DND-41 (cell line): ENCODE measurements at regions not wholly inside any gene's neighbourhood (a gene's known extent, or its start where the extent isn't known, plus 50 kb on each side); places are given as distances from the start of the nearest gene placed in this dataset.

ENCODE experiments used
- ATAC-seq: fragments of 200-7000 bp; cut with Tn5 transposase; 3 replicates; pipeline ENCODE4 v1.9.1; 2021; ENCODE audit warnings: low read depth; ENCODE audit not compliant: insufficient read depth
- DNase-seq: peaks from one replicate; pipeline ENCODE4 v3.0.0-alpha.2; 2020
- H2AFZ ChIP-seq: 2 replicates; pipeline ENCODE4 v1.6.0; 2012; ENCODE audit warnings: low read depth, low read length
- H3K27ac ChIP-seq: 2 replicates; pipeline ENCODE4 v1.5.1; 2012; ENCODE audit warnings: low read length, inconsistent platforms
- H3K27me3 ChIP-seq: fragments of 200-600 bp; sonication (generic); 2 replicates; pipeline ENCODE4 v1.6.0; 2012; ENCODE audit warnings: low read length, mild to moderate bottlenecking, inconsistent platforms; ENCODE audit not compliant: insufficient read depth, poor library complexity
- H3K36me3 ChIP-seq: 2 replicates; pipeline ENCODE4 v1.5.1; 2012; ENCODE audit warnings: low read length, inconsistent platforms; ENCODE audit not compliant: insufficient read depth
- H3K4me1 ChIP-seq: 2 replicates; pipeline ENCODE4 v1.5.1; 2012; ENCODE audit warnings: mild to moderate bottlenecking, low read length; ENCODE audit not compliant: insufficient read depth
- H3K4me2 ChIP-seq: 2 replicates; pipeline ENCODE4 v1.6.0; 2012; ENCODE audit warnings: mild to moderate bottlenecking, moderate library complexity, low read length, inconsistent platforms; ENCODE audit not compliant: insufficient read depth
- H3K4me3 ChIP-seq, 2 experiments: fragments of 200-600 bp in 1 of 2; shearing (Covaris generic) in 1 of 2; 2 replicates each; pipeline ENCODE4 v1.5.1; 2012 to 2016; ENCODE audit warnings: inconsistent platforms in 2 of 2, low read length in 2 of 2, mild to moderate bottlenecking in 2 of 2, low read depth in 1 of 2, moderate library complexity in 1 of 2
- H3K79me2 ChIP-seq: 2 replicates; pipeline ENCODE4 v1.6.0; 2012; ENCODE audit warnings: low read length, inconsistent platforms; ENCODE audit not compliant: insufficient read depth
- H3K9ac ChIP-seq: 2 replicates; pipeline ENCODE4 v1.6.0; 2012; ENCODE audit warnings: low read depth, mild to moderate bottlenecking, inconsistent platforms, low read length, moderate library complexity
- H3K9me3 ChIP-seq: 2 replicates; pipeline ENCODE4 v1.5.1; 2012; ENCODE audit warnings: low read length, moderate library complexity, mild to moderate bottlenecking, inconsistent platforms; ENCODE audit not compliant: insufficient read depth, severe bottlenecking
- H4K20me1 ChIP-seq: 2 replicates; pipeline ENCODE4 v1.6.0; 2012; ENCODE audit warnings: low read length; ENCODE audit not compliant: insufficient read depth
- EZH2 ChIP-seq: IDR thresholded peaks from 3 replicates; pipeline ENCODE4 v1.6.1; 2012; ENCODE audit warnings: borderline replicate concordance, low read depth, mild to moderate bottlenecking, moderate library complexity, low read length, inconsistent platforms; ENCODE audit not compliant: severe bottlenecking
- TF ChIP-seq, protein P1 (sequence below): IDR thresholded peaks from 2 replicates; pipeline ENCODE4 v1.5.1; 2012; ENCODE audit warnings: borderline replicate concordance, low read length, moderate library complexity, mild to moderate bottlenecking; ENCODE audit not compliant: poor library complexity, severe bottlenecking; ENCODE audit errors: extremely low read depth

DNA sequence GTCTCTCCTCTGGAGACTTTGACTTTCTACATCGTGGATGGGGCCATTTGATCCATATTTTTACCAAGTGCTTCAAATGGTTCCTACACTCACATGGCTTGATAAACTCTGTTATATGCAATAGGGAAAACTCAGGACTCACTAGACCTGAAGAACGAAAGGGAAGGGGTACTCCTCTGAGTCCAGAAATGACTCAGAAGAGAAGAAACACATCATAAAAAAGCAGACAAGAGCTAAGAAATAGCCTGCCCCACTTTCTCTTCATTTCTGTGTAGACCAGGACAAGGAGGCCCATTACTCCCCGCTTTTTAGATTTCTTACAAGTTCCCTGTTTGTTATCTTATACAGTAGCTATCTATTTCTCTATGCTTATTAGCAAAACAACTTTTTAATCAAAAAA is 369.8 kb upstream of the ARID1B start:
- no peak overlapping the region for H2AFZ ChIP-seq
- no peak overlapping the region for H3K9ac ChIP-seq
- no peaks in the 10 kb centered on the region for H3K36me3 ChIP-seq
- DNase-seq = no peak
- no peak for TF ChIP-seq EZH2
- TF ChIP-seq, protein P1, sequence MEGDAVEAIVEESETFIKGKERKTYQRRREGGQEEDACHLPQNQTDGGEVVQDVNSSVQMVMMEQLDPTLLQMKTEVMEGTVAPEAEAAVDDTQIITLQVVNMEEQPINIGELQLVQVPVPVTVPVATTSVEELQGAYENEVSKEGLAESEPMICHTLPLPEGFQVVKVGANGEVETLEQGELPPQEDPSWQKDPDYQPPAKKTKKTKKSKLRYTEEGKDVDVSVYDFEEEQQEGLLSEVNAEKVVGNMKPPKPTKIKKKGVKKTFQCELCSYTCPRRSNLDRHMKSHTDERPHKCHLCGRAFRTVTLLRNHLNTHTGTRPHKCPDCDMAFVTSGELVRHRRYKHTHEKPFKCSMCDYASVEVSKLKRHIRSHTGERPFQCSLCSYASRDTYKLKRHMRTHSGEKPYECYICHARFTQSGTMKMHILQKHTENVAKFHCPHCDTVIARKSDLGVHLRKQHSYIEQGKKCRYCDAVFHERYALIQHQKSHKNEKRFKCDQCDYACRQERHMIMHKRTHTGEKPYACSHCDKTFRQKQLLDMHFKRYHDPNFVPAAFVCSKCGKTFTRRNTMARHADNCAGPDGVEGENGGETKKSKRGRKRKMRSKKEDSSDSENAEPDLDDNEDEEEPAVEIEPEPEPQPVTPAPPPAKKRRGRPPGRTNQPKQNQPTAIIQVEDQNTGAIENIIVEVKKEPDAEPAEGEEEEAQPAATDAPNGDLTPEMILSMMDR = no peak
- no peak overlapping the region for H3K4me2 ChIP-seq
- no peak overlapping the region for H3K27ac ChIP-seq
- no peaks in the 10 kb centered on the region for H3K27me3 ChIP-seq
- no peaks in the 10 kb centered on the region for H3K79me2 ChIP-seq
- H3K4me3 ChIP-seq = no peak overlapping the region
- no peaks in the 10 kb centered on the region for H3K4me1 ChIP-seq
- H3K9me3 ChIP-seq = no peaks in the 10 kb centered on the region
- no peaks in the 10 kb centered on the region for H4K20me1 ChIP-seq
- ATAC-seq = no peak

DNA sequence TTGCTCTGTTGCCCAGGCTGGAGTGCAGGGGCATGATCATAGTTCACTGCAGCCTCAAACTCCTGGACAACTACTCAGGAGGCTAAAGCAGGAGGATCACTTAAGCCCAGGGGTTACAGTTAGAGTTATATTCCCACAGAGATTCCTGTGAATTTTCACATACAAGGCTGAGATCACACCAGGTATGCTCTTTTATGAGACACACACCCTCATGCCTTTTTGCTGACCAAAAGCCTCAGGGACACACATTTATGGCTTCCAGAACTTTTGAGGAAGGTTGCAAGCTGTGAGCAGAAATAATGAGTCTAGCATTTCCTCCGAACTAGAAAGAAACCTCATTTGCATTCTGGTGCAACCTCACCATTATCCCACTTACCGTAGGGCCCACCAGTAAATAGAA is 370.5 kb upstream of the ARID1B start:
- no peak overlapping the region for H3K4me2 ChIP-seq
- H3K9ac ChIP-seq = no peak overlapping the region
- H2AFZ ChIP-seq = no peak overlapping the region
- no peak overlapping the region for H3K27ac ChIP-seq
- no peaks in the 10 kb centered on the region for H3K36me3 ChIP-seq
- TF ChIP-seq, protein P1 = no peak
- no peak for TF ChIP-seq EZH2
- H3K9me3 ChIP-seq = no peaks in the 10 kb centered on the region
- ATAC-seq (no peak), DNase-seq (no peak)
- no peaks in the 10 kb centered on the region for H3K4me1 ChIP-seq
- no peaks in the 10 kb centered on the region for H3K79me2 ChIP-seq
- H4K20me1 ChIP-seq = no peaks in the 10 kb centered on the region
- no peak overlapping the region for H3K4me3 ChIP-seq
- no peaks in the 10 kb centered on the region for H3K27me3 ChIP-seq

DNA sequence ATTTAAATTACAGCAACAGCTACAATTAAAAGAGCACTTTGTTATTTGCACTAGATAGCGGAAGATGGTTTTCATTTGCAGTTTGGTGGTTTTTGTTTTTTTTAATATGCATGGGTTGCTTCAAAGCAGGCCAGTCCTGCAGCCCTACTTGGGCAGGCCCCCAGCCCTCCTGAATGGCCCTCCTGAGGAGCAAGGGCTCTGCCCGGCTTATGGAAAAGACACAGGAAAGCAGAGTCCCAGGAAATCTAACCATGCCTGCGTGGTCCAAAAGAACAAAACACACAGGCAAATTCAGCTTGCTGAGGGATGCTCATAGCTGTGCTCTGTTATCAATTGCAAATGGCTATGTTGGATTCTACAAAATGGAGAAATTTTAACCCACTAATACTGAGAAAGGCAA is 371.1 kb upstream of the ARID1B start:
- Histone ChIP-seq H3K79me2 (no peaks in the 10 kb centered on the region), H3K4me1 (no peaks in the 10 kb centered on the region), H2AFZ (no peak overlapping the region), H4K20me1 (no peaks in the 10 kb centered on the region), H3K9me3 (no peaks in the 10 kb centered on the region), H3K27ac (no peak overlapping the region), H3K9ac (no peak overlapping the region), H3K4me2 (no peak overlapping the region), H3K36me3 (no peaks in the 10 kb centered on the region), H3K4me3 (no peak overlapping the region), H3K27me3 (no peaks in the 10 kb centered on the region)
- DNase-seq = no peak
- no peak for ATAC-seq
- no peak for TF ChIP-seq EZH2
- TF ChIP-seq, protein P1 = no peak

DNA sequence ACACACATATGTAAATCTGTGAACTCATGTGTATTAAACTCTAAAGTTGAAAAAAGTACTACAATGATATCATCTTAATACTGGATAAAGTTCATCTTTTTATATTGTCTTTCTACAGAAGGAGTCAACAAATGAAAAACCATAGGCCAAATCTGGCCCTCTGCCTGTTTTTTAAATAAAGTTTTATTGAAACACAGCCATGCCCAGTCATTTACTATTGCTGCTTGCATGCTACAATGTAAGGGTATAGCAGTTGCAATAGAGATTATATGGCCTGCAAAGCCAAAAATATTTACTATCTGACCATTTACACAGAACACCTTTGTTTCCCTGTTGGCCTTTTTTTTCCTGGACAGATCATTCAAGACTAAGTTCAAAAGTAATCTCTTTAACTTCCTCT is 374.6 kb upstream of the ARID1B start:
- Histone ChIP-seq H3K9ac (no peak overlapping the region), H3K27ac (no peak overlapping the region), H3K36me3 (no peaks in the 10 kb centered on the region), H3K4me1 (no peaks in the 10 kb centered on the region), H2AFZ (no peak overlapping the region), H3K9me3 (no peaks in the 10 kb centered on the region), H3K79me2 (no peaks in the 10 kb centered on the region), H3K4me3 (no peak overlapping the region), H3K27me3 (no peaks in the 10 kb centered on the region), H4K20me1 (no peaks in the 10 kb centered on the region), H3K4me2 (no peak overlapping the region)
- TF ChIP-seq EZH2 = no peak
- TF ChIP-seq, protein P1 = no peak
- ATAC-seq (no peak), DNase-seq (no peak)
